ENCODE measurements at regions not wholly inside any gene's neighbourhood (a gene's known extent, or its start where the extent isn't known, plus 50 kb on each side); places are given as distances from the start of the nearest gene placed in this dataset.

GRCh38 chr12:63208956-63209355, 58.0 kb upstream of the AVPR1A start:
- no peak for TF ChIP-seq CREB1 (IDR thresholded peaks at IDR 0.05; ENCODE audit: low read depth)
- no peak for TF ChIP-seq RAD21 (IDR thresholded peaks at IDR 0.05; ENCODE audit: low read depth)
- TF ChIP-seq REST (IDR thresholded peaks at IDR 0.05; ENCODE audit: low read depth) = no peak
- no peak for TF ChIP-seq EGR1 (IDR thresholded peaks at IDR 0.05)
- no peak for TF ChIP-seq EP300 (IDR thresholded peaks at IDR 0.05; ENCODE audit: borderline replicate concordance)
- TF ChIP-seq CEBPB (IDR thresholded peaks at IDR 0.05) = no peak
- TF ChIP-seq USF1 (IDR thresholded peaks at IDR 0.05) = no peak
